WTC11 (cell line): ENCODE measurements at regions not wholly inside any gene's neighbourhood (a gene's known extent, or its start where the extent isn't known, plus 50 kb on each side); places are given as distances from the start of the nearest gene placed in this dataset.

Source experiments
- ATAC-seq: fragments of 200-7000 bp; cut with Tn5 transposase; 2 replicates; pipeline ENCODE4 v1.10.0; 2021; ENCODE audit warnings: mild to moderate bottlenecking, moderate library complexity
- CTCF ChIA-PET: fragments of 300-600 bp; sonication (Branson Sonifier 250); formaldehyde crosslinking; loops from one replicate; lab custom pipeline; 2021; ENCODE audit warnings: antibody characterized with exemption; lab: Charles Lee
- POLR2A ChIA-PET: fragments of 350-600 bp; sonication (Branson Sonifier 250); formaldehyde crosslinking; loops from one replicate; lab custom pipeline; 2021; ENCODE audit warnings: antibody characterized with exemption; lab: Charles Lee
- DNase-seq: peaks from one replicate; pipeline ENCODE4 v3.0.0; 2021; ENCODE audit warnings: low spot score
- H3K27ac Mint-ChIP-seq: 2 replicates; pipeline ENCODE4 v1.8.0; 2021; ENCODE audit warnings: mixed read lengths
- H3K27me3 Mint-ChIP-seq: 2 replicates; pipeline ENCODE4 v1.8.0; 2021; ENCODE audit warnings: low read depth, mild to moderate bottlenecking, moderate library complexity, mixed read lengths
- H3K36me3 Mint-ChIP-seq: 2 replicates; pipeline ENCODE4 v1.8.0; 2021; ENCODE audit warnings: mixed read lengths
- H3K4me1 Mint-ChIP-seq: 2 replicates; pipeline ENCODE4 v1.8.0; 2022; ENCODE audit warnings: mixed read lengths
- H3K4me3 Mint-ChIP-seq: 2 replicates; pipeline ENCODE4 v1.8.0; 2021; ENCODE audit warnings: mild to moderate bottlenecking, moderate library complexity, mixed read lengths
- H3K9me3 Mint-ChIP-seq: 2 replicates; pipeline ENCODE4 v1.8.0; 2021; ENCODE audit warnings: mixed read lengths
- ATF2 ChIP-seq: sonication (generic); formaldehyde crosslinking; IDR thresholded peaks from 2 replicates; pipeline ENCODE4 v1.8.1; 2022; ENCODE audit warnings: low read depth, missing genetic modification reagents, borderline replicate concordance
- ATF3 ChIP-seq: sonication (generic); formaldehyde crosslinking; conservative IDR thresholded peaks from 2 replicates; pipeline ENCODE4 v1.8.1; 2022; ENCODE audit warnings: mild to moderate bottlenecking, missing genetic modification reagents
- CDX4 ChIP-seq: fragments of 250-450 bp; sonication (Bioruptor Pico); IDR thresholded peaks from 2 replicates; pipeline ENCODE4 v1.9.0; 2021; ENCODE audit warnings: moderate library complexity, mild to moderate bottlenecking, inconsistent platforms, borderline replicate concordance
- CTCF ChIP-seq: fragments of 200-600 bp; IDR thresholded peaks from 2 replicates; pipeline ENCODE4 v1.8.0; 2022; ENCODE audit warnings: antibody characterized with exemption
- E2F1 ChIP-seq: sonication (generic); formaldehyde crosslinking; IDR thresholded peaks from 2 replicates; pipeline ENCODE4 v1.8.0; 2022; ENCODE audit warnings: mild to moderate bottlenecking, missing genetic modification reagents
- ETV6 ChIP-seq: sonication (generic); formaldehyde crosslinking; IDR thresholded peaks from 2 replicates; pipeline ENCODE4 v1.8.1; 2022; ENCODE audit warnings: mild to moderate bottlenecking, missing genetic modification reagents
- GRHL2 ChIP-seq: fragments of 250-450 bp; sonication (Bioruptor Pico); IDR thresholded peaks from 2 replicates; pipeline ENCODE4 v1.8.0; 2022; ENCODE audit warnings: mild to moderate bottlenecking, moderate library complexity; ENCODE audit not compliant: insufficient replicate concordance, severe bottlenecking
- GTF2I ChIP-seq: fragments of 250-450 bp; sonication (Bioruptor Pico); conservative IDR thresholded peaks from 2 replicates; pipeline ENCODE4 v1.4.0; 2021; ENCODE audit warnings: mild to moderate bottlenecking
- IRF1 ChIP-seq: sonication (generic); formaldehyde crosslinking; IDR thresholded peaks from 2 replicates; pipeline ENCODE4 v1.8.0; 2023; ENCODE audit warnings: missing genetic modification reagents
- STAT6 ChIP-seq: sonication (generic); formaldehyde crosslinking; conservative IDR thresholded peaks from 2 replicates; pipeline ENCODE4 v1.8.1; 2023; ENCODE audit warnings: mild to moderate bottlenecking, low read depth, missing genetic modification reagents, moderate library complexity
- ZBTB43 ChIP-seq: sonication (generic); formaldehyde crosslinking; IDR thresholded peaks from 2 replicates; pipeline ENCODE4 v1.8.1; 2023; ENCODE audit warnings: mild to moderate bottlenecking, missing genetic modification reagents
- ZMAT4 ChIP-seq: fragments of 250-450 bp; sonication (Bioruptor Pico); IDR thresholded peaks from 2 replicates; pipeline ENCODE4 v1.9.0; 2021; ENCODE audit warnings: mild to moderate bottlenecking
- ZNF263 ChIP-seq: sonication (generic); formaldehyde crosslinking; IDR thresholded peaks from 2 replicates; pipeline ENCODE4 v1.8.1; 2022; ENCODE audit warnings: low read depth, mild to moderate bottlenecking, moderate library complexity, missing genetic modification reagents
- ZNF317 ChIP-seq: sonication (generic); formaldehyde crosslinking; IDR thresholded peaks from 2 replicates; pipeline ENCODE4 v1.8.1; 2023; ENCODE audit warnings: low read depth, mild to moderate bottlenecking, moderate library complexity, missing genetic modification reagents, borderline replicate concordance
- ZNF396 ChIP-seq: fragments of 250-450 bp; sonication (Bioruptor Pico); IDR thresholded peaks from 2 replicates; pipeline ENCODE4 v1.8.0; 2021; ENCODE audit warnings: mild to moderate bottlenecking, moderate library complexity, borderline replicate concordance
- ZNF416 ChIP-seq: fragments of 250-450 bp; sonication (Bioruptor Pico); IDR thresholded peaks from 2 replicates; pipeline ENCODE4 v1.9.0; 2021; ENCODE audit warnings: mild to moderate bottlenecking, inconsistent platforms

GRCh38 chr5:17989036-17989435 is 354.8 kb downstream of the TAF11L14 start (continued):
- TF ChIP-seq GRHL2 (CRISPR knock-in tag) (no peak), ATF2 (CRISPR knock-in tag) (no peak), IRF1 (CRISPR knock-in tag) (no peak), CTCF (no peak)

- Mint-ChIP-seq H3K27me3 (no peaks in the 10 kb centered on the region), H3K36me3 (no peaks in the 10 kb centered on the region), H3K4me3 (no peak overlapping the region), H3K9me3 (no peaks in the 10 kb centered on the region), H3K4me1 (peaks cover 6% of the 10 kb centered on the region; the same call in 1 of the 2 replicates), H3K27ac (no peak overlapping the region)
- TF ChIP-seq ATF3 (no peak), ETV6 (CRISPR knock-in tag) (no peak), ZBTB43 (CRISPR knock-in tag) (no peak), E2F1 (no peak), ZNF416 (CRISPR knock-in tag) (no peak), ZMAT4 (CRISPR knock-in tag) (no peak)
- POLR2A ChIA-PET = no interaction called here
- no peak for DNase-seq
- ATAC-seq = no peak
- CTCF ChIA-PET = no interaction called here
These were observed 355.6 kb downstream of the TAF11L14 start for GRCh38 chr5:17989567-17990563.

GRCh38 chr5:17991775-17992174 is 357.5 kb downstream of the TAF11L14 start:
- DNase-seq (no peak), ATAC-seq (peak; percentile 78)
- CTCF ChIA-PET = no interaction called here
- H3K27ac Mint-ChIP-seq = no peak overlapping the region
- H3K36me3 Mint-ChIP-seq = no peaks in the 10 kb centered on the region
- POLR2A ChIA-PET = interaction anchor here (0.7 kb wide), 1 partner anchor 105 kb away, joined by 3 read pairs; no protein-coding TSS in a partner anchor
- no peaks in the 10 kb centered on the region for H3K9me3 Mint-ChIP-seq
- no peak overlapping the region for H3K4me3 Mint-ChIP-seq
- peaks cover 6% of the 10 kb centered on the region; the same call in 1 of the 2 replicates for H3K4me1 Mint-ChIP-seq
- H3K27me3 Mint-ChIP-seq = no peaks in the 10 kb centered on the region
- TF ChIP-seq STAT6 (CRISPR knock-in tag) (no peak), ZNF263 (CRISPR knock-in tag) (no peak), ZNF396 (CRISPR knock-in tag) (no peak), GTF2I (CRISPR knock-in tag) (no peak), CDX4 (CRISPR knock-in tag) (no peak), ETV6 (CRISPR knock-in tag) (no peak), ZNF317 (CRISPR knock-in tag) (no peak)
